ENCODE measurements at regions not wholly inside any gene's neighbourhood (a gene's known extent, or its start where the extent isn't known, plus 50 kb on each side); places are given as distances from the start of the nearest gene placed in this dataset.

DNA sequence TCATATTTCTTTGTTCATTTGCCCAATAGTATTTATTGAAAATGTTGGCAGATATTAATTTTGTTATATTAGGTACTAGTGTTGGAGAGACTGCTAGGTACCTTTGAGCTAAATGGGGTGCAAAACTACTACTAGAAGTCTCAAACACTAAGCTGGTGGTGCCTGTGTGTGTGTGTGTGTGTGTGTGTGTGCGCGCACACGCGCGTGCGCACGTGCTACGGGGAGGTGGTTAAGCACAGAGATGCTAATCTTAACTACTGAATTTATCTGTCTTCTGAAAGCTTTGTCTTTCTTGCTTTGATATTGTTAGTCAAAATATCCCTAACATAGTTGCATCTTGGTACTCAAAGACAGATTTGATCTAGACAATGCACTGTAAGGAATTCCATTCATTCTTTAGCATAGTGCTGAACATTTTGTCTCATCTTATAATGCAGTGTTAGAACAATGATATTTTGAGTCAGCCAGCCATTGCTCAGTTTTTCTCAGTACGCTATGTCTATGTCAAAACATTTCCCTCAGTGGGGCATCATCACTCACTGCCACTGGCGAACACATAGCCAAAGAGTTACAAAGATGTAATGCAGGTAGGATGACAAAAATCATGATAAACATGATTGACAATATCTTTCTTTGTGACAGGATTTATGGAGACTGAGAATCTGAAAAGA lies 396.0 kb upstream of the RGPD4 start:
- no peak for TF ChIP-seq POLR2A (IDR thresholded peaks at IDR 0.05; ENCODE audit: low read depth)
- TF ChIP-seq, protein P1, sequence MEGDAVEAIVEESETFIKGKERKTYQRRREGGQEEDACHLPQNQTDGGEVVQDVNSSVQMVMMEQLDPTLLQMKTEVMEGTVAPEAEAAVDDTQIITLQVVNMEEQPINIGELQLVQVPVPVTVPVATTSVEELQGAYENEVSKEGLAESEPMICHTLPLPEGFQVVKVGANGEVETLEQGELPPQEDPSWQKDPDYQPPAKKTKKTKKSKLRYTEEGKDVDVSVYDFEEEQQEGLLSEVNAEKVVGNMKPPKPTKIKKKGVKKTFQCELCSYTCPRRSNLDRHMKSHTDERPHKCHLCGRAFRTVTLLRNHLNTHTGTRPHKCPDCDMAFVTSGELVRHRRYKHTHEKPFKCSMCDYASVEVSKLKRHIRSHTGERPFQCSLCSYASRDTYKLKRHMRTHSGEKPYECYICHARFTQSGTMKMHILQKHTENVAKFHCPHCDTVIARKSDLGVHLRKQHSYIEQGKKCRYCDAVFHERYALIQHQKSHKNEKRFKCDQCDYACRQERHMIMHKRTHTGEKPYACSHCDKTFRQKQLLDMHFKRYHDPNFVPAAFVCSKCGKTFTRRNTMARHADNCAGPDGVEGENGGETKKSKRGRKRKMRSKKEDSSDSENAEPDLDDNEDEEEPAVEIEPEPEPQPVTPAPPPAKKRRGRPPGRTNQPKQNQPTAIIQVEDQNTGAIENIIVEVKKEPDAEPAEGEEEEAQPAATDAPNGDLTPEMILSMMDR (IDR thresholded peaks at IDR 0.05), result no peak

All from esophagus muscularis mucosa (tissue), 3 donors.